K562 (cell line): ENCODE measurements at regions not wholly inside any gene's neighbourhood (a gene's known extent, or its start where the extent isn't known, plus 50 kb on each side); places are given as distances from the start of the nearest gene placed in this dataset.

Source experiments
- EP400 ChIP-seq: fragments of 450-650 bp; IDR thresholded peaks from 2 replicates; pipeline ENCODE4 v1.6.1; 2017; ENCODE audit warnings: antibody characterized with exemption, mild to moderate bottlenecking, moderate library complexity
- FOXA1 ChIP-seq: fragments of 450-650 bp; IDR thresholded peaks from 2 replicates; pipeline ENCODE4 v1.6.1; 2016; ENCODE audit warnings: mild to moderate bottlenecking, borderline replicate concordance
- FUS ChIP-seq: fragments of 200-400 bp; formaldehyde crosslinking; optimal IDR thresholded peaks from 2 replicates; pipeline ENCODE3; 2017; ENCODE audit warnings: low read depth, low read length
- HLTF ChIP-seq: fragments of 450-650 bp; IDR thresholded peaks from 2 replicates; pipeline ENCODE4 v1.6.1; 2016
- JUNB ChIP-seq: fragments of 450-650 bp; formaldehyde crosslinking; conservative IDR thresholded peaks from 2 replicates; pipeline ENCODE4 v1.4.0; 2020; ENCODE audit warnings: mild to moderate bottlenecking
- LCOR ChIP-seq: sonication (generic); formaldehyde crosslinking; IDR thresholded peaks from 2 replicates; pipeline ENCODE4 v1.8.0; 2022; ENCODE audit warnings: mild to moderate bottlenecking, missing genetic modification reagents
- MED1 ChIP-seq: sonication (generic); formaldehyde crosslinking; IDR thresholded peaks from 2 replicates; pipeline ENCODE4 v1.8.1; 2023; ENCODE audit warnings: missing genetic modification reagents, borderline replicate concordance
- NFIC ChIP-seq: fragments of 450-650 bp; IDR thresholded peaks from 2 replicates; pipeline ENCODE4 v1.6.1; 2017; ENCODE audit warnings: mild to moderate bottlenecking, inconsistent platforms
- RBM17 ChIP-seq: fragments of 200-400 bp; formaldehyde crosslinking; IDR thresholded peaks from 2 replicates; pipeline ENCODE4 v1.6.1; 2017; ENCODE audit warnings: low read depth, mild to moderate bottlenecking, low read length, borderline replicate concordance
- TFAP4 ChIP-seq: sonication (generic); formaldehyde crosslinking; IDR thresholded peaks from 2 replicates; pipeline ENCODE4 v1.8.0; 2022; ENCODE audit warnings: missing genetic modification reagents, mild to moderate bottlenecking, moderate library complexity, borderline replicate concordance
- TRIM24 ChIP-seq, 2 experiments: fragments of 450-650 bp; IDR thresholded peaks; 2 replicates each; pipeline ENCODE4 v1.6.1; 2016
- ZKSCAN8 ChIP-seq: fragments of 200-800 bp; sonication (Bioruptor generic); IDR thresholded peaks from 2 replicates; pipeline ENCODE4 v1.6.1; 2016; ENCODE audit warnings: missing genetic modification characterization, missing compliant biosample characterization
- ZNF146 ChIP-seq: IDR thresholded peaks from one replicate; pipeline ENCODE4 v1.6.1; 2018; ENCODE audit warnings: missing compliant biosample characterization; ENCODE audit not compliant: unreplicated experiment
- ZNF197 ChIP-seq: fragments of 200-800 bp; sonication (Bioruptor generic); IDR thresholded peaks from 2 replicates; pipeline ENCODE4 v1.6.1; 2016; ENCODE audit warnings: low read depth, missing genetic modification characterization, missing compliant biosample characterization
- ZNF239 ChIP-seq: fragments of 250-450 bp; sonication (Bioruptor Pico); IDR thresholded peaks from 2 replicates; pipeline ENCODE4 v1.4.0; 2020; ENCODE audit warnings: mild to moderate bottlenecking
- ZNF274 ChIP-seq: IDR thresholded peaks from 2 replicates; pipeline ENCODE4 v1.6.1; 2011; ENCODE audit warnings: low read depth, mild to moderate bottlenecking, low read length, moderate library complexity, borderline replicate concordance
- ZNF778 ChIP-seq: fragments of 450-650 bp; formaldehyde crosslinking; IDR thresholded peaks from 2 replicates; pipeline ENCODE4 v1.4.0; 2020; ENCODE audit warnings: mild to moderate bottlenecking, moderate library complexity
- TF ChIP-seq, protein P1 (sequence below), 2 experiments: IDR thresholded peaks in 1 of 2; conservative IDR thresholded peaks in 1 of 2; 2 replicates each; pipeline ENCODE4 v1.6.1; 2016; ENCODE audit warnings: low read depth in 2 of 2, mild to moderate bottlenecking in 1 of 2, missing compliant biosample characterization in 1 of 2, missing genetic modification characterization in 1 of 2, moderate library complexity in 1 of 2
- TF ChIP-seq, protein P2 (sequence below): sonication (generic); formaldehyde crosslinking; IDR thresholded peaks from 2 replicates; pipeline ENCODE4 v1.8.1; 2023; ENCODE audit warnings: mild to moderate bottlenecking, missing genetic modification reagents
- TF ChIP-seq, protein P3 (sequence below): fragments of 450-650 bp; conservative IDR thresholded peaks from 2 replicates; pipeline ENCODE4 v1.6.1; 2016; ENCODE audit warnings: missing genetic modification characterization, low read depth, mild to moderate bottlenecking, control low read depth, missing compliant biosample characterization

DNA sequence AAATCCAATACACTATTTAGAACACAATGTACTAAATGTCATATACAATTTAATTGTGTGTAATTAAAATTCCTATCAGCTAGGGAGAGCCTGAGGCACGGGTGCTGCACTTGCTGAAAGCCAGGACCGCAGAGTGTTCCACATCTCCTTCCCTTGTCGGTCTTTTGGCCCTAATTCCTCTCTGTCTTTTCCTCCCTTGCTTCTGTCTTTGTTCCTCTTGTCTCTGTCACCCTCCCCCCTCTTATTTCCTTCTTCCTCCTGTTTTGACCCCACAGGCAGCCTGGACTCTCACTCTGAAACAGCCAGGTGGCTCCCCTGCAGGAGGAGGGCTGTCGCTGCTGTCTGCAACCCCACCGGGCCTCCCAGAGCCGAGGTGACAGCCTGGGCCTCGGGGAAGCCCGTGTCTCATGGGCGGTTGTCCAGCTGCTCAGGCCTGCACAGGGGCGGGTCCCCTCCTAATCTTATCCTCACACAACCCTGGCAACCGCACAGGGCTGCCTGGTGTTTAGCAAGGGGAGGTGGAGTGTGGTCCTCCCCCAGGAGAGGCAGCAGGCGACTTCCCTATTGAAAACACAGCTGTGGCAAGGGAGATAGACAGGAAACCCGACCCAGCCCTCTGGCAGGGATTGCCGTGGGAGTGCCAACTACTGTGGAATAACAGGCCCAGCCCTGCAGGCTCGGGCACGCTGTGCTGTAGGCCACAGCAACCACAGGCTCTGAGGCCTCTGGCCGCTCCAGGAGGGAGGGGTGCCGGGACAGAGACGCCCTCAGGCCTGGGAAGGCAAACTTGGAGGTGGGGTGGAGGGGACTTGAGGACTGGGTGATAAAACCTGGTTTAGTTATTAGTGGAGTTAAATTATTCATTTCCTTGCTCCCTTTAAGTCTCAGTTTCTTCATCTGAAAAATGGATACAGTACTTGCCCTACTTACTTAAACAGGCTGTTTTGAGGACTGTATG is 68.8 kb upstream of the WDR26 start (continued):
- TF ChIP-seq, protein P1, sequence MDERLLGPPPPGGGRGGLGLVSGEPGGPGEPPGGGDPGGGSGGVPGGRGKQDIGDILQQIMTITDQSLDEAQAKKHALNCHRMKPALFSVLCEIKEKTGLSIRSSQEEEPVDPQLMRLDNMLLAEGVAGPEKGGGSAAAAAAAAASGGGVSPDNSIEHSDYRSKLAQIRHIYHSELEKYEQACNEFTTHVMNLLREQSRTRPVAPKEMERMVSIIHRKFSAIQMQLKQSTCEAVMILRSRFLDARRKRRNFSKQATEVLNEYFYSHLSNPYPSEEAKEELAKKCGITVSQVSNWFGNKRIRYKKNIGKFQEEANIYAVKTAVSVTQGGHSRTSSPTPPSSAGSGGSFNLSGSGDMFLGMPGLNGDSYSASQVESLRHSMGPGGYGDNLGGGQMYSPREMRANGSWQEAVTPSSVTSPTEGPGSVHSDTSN (CRISPR knock-in tag; IDR thresholded peaks at IDR 0.05; ENCODE audit: low read depth), result no peak
- TF ChIP-seq, protein P1 (tag; conservative IDR thresholded peaks at IDR 0.05; ENCODE audit: low read depth), result peak; percentile 47
- TF ChIP-seq RBM17 (no peak), ZNF197 (CRISPR knock-in tag) (peak; percentile 95; the same call in 1 of the 2 replicates), EP400 (peak; percentile 71; the same call in 1 of the 2 replicates), ZKSCAN8 (CRISPR knock-in tag) (peak; percentile 96), LCOR (CRISPR knock-in tag) (peak; percentile 100), MED1 (CRISPR knock-in tag) (no peak), JUNB (no peak), HLTF (peak; percentile 97), ZNF146 (no peak), TRIM24 (IDR thresholded peaks at IDR 0.05) (peak; percentile 99), ZNF778 (CRISPR knock-in tag) (no peak), FOXA1 (no peak), ZNF274 (peak; percentile 92), ZNF239 (CRISPR knock-in tag) (peak; percentile 62; the same call in 1 of the 2 replicates), NFIC (peak; percentile 99), TFAP4 (peak; percentile 100), FUS (no peak)
- TF ChIP-seq, protein P2, sequence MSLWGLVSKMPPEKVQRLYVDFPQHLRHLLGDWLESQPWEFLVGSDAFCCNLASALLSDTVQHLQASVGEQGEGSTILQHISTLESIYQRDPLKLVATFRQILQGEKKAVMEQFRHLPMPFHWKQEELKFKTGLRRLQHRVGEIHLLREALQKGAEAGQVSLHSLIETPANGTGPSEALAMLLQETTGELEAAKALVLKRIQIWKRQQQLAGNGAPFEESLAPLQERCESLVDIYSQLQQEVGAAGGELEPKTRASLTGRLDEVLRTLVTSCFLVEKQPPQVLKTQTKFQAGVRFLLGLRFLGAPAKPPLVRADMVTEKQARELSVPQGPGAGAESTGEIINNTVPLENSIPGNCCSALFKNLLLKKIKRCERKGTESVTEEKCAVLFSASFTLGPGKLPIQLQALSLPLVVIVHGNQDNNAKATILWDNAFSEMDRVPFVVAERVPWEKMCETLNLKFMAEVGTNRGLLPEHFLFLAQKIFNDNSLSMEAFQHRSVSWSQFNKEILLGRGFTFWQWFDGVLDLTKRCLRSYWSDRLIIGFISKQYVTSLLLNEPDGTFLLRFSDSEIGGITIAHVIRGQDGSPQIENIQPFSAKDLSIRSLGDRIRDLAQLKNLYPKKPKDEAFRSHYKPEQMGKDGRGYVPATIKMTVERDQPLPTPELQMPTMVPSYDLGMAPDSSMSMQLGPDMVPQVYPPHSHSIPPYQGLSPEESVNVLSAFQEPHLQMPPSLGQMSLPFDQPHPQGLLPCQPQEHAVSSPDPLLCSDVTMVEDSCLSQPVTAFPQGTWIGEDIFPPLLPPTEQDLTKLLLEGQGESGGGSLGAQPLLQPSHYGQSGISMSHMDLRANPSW (CRISPR knock-in tag), result 0 out of 2 replicates have a peak, but pooled peaks have one; percentile 19
- TF ChIP-seq, protein P3, sequence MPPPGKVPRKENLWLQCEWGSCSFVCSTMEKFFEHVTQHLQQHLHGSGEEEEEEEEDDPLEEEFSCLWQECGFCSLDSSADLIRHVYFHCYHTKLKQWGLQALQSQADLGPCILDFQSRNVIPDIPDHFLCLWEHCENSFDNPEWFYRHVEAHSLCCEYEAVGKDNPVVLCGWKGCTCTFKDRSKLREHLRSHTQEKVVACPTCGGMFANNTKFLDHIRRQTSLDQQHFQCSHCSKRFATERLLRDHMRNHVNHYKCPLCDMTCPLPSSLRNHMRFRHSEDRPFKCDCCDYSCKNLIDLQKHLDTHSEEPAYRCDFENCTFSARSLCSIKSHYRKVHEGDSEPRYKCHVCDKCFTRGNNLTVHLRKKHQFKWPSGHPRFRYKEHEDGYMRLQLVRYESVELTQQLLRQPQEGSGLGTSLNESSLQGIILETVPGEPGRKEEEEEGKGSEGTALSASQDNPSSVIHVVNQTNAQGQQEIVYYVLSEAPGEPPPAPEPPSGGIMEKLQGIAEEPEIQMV, result 0 out of 2 replicates have a peak, but pooled peaks have one; percentile 1
